ENCODE measurements at regions not wholly inside any gene's neighbourhood (a gene's known extent, or its start where the extent isn't known, plus 50 kb on each side); places are given as distances from the start of the nearest gene placed in this dataset.

DNA sequence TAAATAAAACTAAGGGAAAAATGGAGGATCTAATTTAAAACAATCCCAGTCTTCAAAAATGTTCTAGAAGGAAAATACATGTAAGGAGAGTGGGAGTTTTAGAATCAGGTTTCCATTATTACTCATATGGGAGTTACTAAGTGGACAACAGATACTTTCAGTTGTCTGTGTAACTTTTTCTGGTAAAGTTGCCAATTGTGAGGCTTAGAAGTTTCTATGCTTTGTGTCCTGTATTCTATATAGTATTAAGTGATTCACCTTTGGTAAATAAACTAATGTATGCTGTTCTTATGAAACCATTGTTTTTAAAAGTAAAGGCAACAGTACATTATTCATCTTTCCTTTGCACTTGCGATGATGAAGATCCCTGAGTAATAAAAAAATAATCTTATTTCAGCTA is 274.9 kb downstream of the NR4A2 start:
- no peaks in the 10 kb centered on the region for H3K36me3 ChIP-seq
- ATAC-seq, result no peak
- DNase-seq, result no peak
- H3K4me3 ChIP-seq, result no peak overlapping the region
- no peaks in the 10 kb centered on the region for H3K9me3 ChIP-seq
- H3K4me1 ChIP-seq, result no peaks in the 10 kb centered on the region
- H3K27me3 ChIP-seq, result no peaks in the 10 kb centered on the region
- H3K27ac ChIP-seq, result no peak overlapping the region
- TF ChIP-seq, protein P1, sequence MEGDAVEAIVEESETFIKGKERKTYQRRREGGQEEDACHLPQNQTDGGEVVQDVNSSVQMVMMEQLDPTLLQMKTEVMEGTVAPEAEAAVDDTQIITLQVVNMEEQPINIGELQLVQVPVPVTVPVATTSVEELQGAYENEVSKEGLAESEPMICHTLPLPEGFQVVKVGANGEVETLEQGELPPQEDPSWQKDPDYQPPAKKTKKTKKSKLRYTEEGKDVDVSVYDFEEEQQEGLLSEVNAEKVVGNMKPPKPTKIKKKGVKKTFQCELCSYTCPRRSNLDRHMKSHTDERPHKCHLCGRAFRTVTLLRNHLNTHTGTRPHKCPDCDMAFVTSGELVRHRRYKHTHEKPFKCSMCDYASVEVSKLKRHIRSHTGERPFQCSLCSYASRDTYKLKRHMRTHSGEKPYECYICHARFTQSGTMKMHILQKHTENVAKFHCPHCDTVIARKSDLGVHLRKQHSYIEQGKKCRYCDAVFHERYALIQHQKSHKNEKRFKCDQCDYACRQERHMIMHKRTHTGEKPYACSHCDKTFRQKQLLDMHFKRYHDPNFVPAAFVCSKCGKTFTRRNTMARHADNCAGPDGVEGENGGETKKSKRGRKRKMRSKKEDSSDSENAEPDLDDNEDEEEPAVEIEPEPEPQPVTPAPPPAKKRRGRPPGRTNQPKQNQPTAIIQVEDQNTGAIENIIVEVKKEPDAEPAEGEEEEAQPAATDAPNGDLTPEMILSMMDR (IDR thresholded peaks at IDR 0.05), result no peak
- intact Hi-C loops (cut with DNase I), result no loop called here

DNA sequence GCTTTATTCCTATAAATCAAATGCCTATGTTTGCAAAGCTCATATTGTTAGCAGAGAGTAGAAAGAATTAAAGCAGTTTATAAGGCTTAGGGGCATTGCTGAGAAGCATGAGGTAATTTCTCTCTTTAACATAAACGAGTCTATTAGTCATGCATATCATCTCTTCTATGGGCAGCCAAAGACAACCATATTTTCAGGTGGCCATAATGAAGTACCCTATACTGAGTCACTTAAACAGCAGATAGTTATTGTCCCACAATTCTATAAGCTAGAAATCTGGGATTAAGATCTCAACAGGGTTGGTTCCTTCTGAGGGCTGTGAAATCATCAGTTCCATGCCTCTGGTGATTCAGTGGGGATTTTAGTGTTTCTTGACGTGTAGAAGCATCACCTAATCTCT is 277.5 kb downstream of the NR4A2 start:
- TF ChIP-seq, protein P1 (IDR thresholded peaks at IDR 0.05), result no peak
- no peaks in the 10 kb centered on the region for H3K27me3 ChIP-seq
- no peak overlapping the region for H3K27ac ChIP-seq
- DNase-seq (no peak), ATAC-seq (no peak)
- no peaks in the 10 kb centered on the region for H3K4me1 ChIP-seq
- no peak overlapping the region for H3K4me3 ChIP-seq
- H3K9me3 ChIP-seq, result no peaks in the 10 kb centered on the region
- H3K36me3 ChIP-seq, result no peaks in the 10 kb centered on the region
- intact Hi-C loops (cut with DNase I), result no loop called here

DNA sequence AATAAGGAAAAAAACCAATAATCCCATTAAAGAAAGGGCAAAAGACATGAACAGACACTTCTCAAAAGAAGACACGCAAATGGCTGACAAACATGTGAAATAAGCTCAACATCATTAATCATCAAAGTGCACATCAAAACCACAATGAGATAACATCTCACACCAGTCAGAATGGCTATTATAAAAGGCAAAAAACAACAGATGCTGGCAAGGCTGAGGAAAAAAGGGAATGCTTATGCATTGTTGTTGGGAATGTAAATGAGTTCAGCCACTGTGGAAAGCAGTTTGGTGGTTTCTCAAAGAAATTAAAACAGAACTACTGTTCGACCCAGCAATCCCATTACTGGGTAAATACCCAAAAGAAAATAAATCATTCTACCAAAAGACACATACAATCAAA is 285.6 kb downstream of the NR4A2 start:
- Histone ChIP-seq H3K4me1 (no peaks in the 10 kb centered on the region), H3K27me3 (no peaks in the 10 kb centered on the region), H3K27ac (no peak overlapping the region), H3K36me3 (no peaks in the 10 kb centered on the region), H3K9me3 (no peaks in the 10 kb centered on the region), H3K4me3 (no peak overlapping the region)
- DNase-seq (no peak), ATAC-seq (no peak)
- intact Hi-C loops (cut with DNase I), result no loop called here
- TF ChIP-seq, protein P1 (IDR thresholded peaks at IDR 0.05), result no peak

DNA sequence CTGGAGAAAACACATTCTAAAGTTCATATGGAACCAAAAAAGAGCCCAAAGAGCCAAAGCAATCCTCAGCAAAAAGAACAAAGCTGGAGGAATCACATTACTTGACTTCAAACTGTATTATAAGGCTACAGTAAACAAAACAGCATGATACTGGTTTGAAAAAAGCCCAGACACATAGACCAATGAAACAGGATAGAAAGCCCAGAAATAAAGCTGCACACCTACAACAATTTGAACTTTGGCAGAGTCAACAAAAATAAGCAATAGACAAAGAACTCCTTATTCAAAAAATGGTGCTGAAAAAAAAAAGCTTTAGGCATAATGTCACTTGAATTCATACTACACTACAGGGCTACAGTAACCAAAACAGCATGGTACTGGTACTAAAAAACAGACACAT is 289.6 kb downstream of the NR4A2 start:
- H3K9me3 ChIP-seq, result no peaks in the 10 kb centered on the region
- no peaks in the 10 kb centered on the region for H3K27me3 ChIP-seq
- no peak overlapping the region for H3K4me3 ChIP-seq
- no peak for ATAC-seq
- no peaks in the 10 kb centered on the region for H3K36me3 ChIP-seq
- DNase-seq, result no peak
- intact Hi-C loops (cut with DNase I), result no loop called here
- no peak overlapping the region for H3K27ac ChIP-seq
- TF ChIP-seq, protein P1 (IDR thresholded peaks at IDR 0.05), result no peak
- H3K4me1 ChIP-seq, result no peaks in the 10 kb centered on the region

DNA sequence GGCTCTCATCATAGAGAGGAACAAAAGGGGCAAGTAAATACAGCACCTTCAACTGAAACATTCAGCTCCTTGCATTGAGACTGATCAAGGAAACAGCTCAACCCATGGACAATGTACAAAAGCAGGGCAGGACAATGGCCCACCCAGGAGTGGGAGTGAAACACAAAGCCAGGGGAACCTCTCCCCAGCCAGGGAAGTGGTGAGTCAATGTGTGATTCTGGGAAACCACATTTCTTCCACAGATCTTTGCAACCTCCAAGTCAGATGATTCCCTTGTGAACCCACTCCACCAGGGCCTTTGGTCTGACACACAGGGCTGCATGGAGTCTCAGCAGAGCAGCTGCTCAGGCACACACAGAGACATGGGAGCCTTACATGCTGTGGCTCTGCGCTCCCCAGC is 294.5 kb downstream of the NR4A2 start:
- no peaks in the 10 kb centered on the region for H3K36me3 ChIP-seq
- H3K4me3 ChIP-seq, result no peak overlapping the region
- no peak overlapping the region for H3K27ac ChIP-seq
- TF ChIP-seq, protein P1 (IDR thresholded peaks at IDR 0.05), result no peak
- H3K9me3 ChIP-seq, result no peaks in the 10 kb centered on the region
- no peaks in the 10 kb centered on the region for H3K4me1 ChIP-seq
- DNase-seq (no peak), ATAC-seq (no peak)
- no peaks in the 10 kb centered on the region for H3K27me3 ChIP-seq
- intact Hi-C loops (cut with DNase I), result no loop called here

DNA sequence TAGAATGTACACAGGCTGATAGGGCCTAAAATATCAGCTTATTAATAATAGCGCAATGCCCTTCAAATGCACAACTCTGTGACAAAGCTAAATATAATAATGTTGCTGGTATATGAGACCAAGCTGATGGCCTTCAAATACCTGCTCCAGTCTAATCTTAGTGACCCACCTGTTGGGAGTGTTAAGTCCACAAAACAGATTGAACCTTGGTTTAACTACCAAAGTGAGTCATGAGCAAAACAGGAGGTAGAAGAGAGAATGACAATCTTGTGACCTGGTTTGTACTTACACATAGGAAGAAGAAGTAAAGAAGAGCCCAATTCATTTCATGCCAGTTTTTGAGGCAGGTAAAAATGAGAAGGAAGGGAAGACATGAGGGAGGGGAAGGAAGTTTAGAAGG is 295.0 kb downstream of the NR4A2 start:
- H3K27ac ChIP-seq, result no peak overlapping the region

More for the DNA sequence above, 295.0 kb downstream of the NR4A2 start:
- H3K4me3 ChIP-seq, result no peak overlapping the region
- DNase-seq, result no peak
- no peaks in the 10 kb centered on the region for H3K27me3 ChIP-seq
- intact Hi-C loops (cut with DNase I), result no loop called here
- TF ChIP-seq, protein P1 (IDR thresholded peaks at IDR 0.05), result no peak
- H3K36me3 ChIP-seq, result no peaks in the 10 kb centered on the region
- H3K4me1 ChIP-seq, result no peaks in the 10 kb centered on the region
- H3K9me3 ChIP-seq, result no peaks in the 10 kb centered on the region
- ATAC-seq, result no peak

Data from upper lobe of right lung (tissue), 1 donor.